ENCODE measurements at regions not wholly inside any gene's neighbourhood (a gene's known extent, or its start where the extent isn't known, plus 50 kb on each side); places are given as distances from the start of the nearest gene placed in this dataset.

GRCh38 chr5:160479926-160480325, 58.3 kb downstream of the PTTG1 start:
- TF ChIP-seq CTCF (IDR thresholded peaks at IDR 0.05) (no peak), POLR2A (IDR thresholded peaks at IDR 0.05) (no peak)

Data from right lobe of liver (tissue), 4 donors.